HUES6 (cell line): ENCODE measurements at regions not wholly inside any gene's neighbourhood (a gene's known extent, or its start where the extent isn't known, plus 50 kb on each side); places are given as distances from the start of the nearest gene placed in this dataset.

ENCODE experiments used
- H3K27ac ChIP-seq: 2 replicates; pipeline ENCODE4 v1.7.0; 2013; ENCODE audit warnings: low read depth, mild to moderate bottlenecking, low read length, inconsistent platforms
- H3K27me3 ChIP-seq: 2 replicates; pipeline ENCODE4 v1.6.1; 2013; ENCODE audit warnings: low read length; ENCODE audit not compliant: control insufficient read depth, insufficient read depth
- H3K36me3 ChIP-seq: 2 replicates; pipeline ENCODE4 v1.6.1; 2013; ENCODE audit warnings: low read length; ENCODE audit not compliant: control insufficient read depth, insufficient read depth
- H3K4me1 ChIP-seq: 2 replicates; pipeline ENCODE4 v1.6.1; 2013; ENCODE audit warnings: low read length; ENCODE audit not compliant: control insufficient read depth, insufficient read depth
- H3K4me3 ChIP-seq: 2 replicates; pipeline ENCODE4 v1.5.1; 2013; ENCODE audit warnings: low read depth, low read length
- H3K9ac ChIP-seq: one replicate; pipeline ENCODE4 v1.6.1; 2013; ENCODE audit warnings: mild to moderate bottlenecking, low read length
- H3K9me3 ChIP-seq: 2 replicates; pipeline ENCODE4 v1.6.1; 2013; ENCODE audit warnings: low read depth, low read length; ENCODE audit not compliant: control insufficient read depth, insufficient read depth

DNA sequence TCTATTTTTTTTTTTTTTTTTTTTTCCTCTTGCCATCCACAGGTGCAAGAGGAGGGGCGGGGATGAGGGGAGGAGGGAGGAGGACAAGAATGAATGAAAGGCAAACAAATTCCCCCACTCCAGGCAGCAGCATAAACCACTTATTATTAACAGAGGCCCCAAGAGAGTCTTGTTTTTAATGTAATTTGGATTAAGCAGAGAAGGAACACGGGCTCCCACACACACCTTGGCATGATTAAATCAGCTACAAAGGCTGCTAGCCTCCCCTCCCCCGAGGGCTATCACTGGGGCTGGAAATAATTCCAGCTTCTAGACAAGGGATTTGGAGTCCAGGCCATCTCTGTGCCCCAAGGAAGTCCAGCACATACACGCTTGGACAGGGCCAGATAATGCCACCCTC lies 93.4 kb upstream of the DRD2 start:
- no peak overlapping the region for H3K27ac ChIP-seq
- H3K4me1 ChIP-seq, result peaks cover 13% of the 10 kb centered on the region
- H3K9ac ChIP-seq, result no peak overlapping the region
- H3K9me3 ChIP-seq, result no peaks in the 10 kb centered on the region
- H3K4me3 ChIP-seq, result no peak overlapping the region
- H3K36me3 ChIP-seq, result no peaks in the 10 kb centered on the region
- no peaks in the 10 kb centered on the region for H3K27me3 ChIP-seq

DNA sequence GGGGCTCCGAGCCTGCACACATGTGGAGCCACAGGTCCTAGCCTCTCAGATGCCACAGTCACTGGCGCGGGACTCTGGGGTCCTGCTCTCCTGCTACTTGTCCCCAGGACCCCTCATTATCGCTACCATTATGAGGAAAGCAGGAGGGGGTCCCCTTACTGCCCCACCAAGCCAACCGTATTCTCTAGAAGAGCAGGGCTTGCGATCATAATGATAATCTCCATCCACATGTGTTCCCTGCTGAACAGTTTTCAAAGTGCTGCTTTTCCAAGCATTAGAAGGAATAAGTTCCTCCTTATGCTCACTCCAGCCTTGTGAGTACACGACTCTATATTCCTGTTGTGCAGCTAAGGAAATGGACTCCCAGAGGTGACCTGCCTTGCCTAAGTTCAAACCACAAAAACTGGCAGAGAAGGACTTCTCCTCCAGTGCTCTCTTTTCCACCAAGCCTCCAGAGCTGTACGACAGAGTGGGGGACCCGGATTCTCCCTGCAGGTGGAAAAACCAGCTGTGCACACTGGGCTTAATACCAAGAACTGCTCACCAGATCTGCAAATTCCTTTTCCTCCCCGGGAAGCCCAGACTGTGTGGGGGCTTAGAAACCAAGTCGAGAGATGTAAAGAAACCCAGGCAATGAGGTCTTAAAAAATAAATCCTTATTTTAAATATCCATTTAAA lies 92.8 kb upstream of the DRD2 start:
- Histone ChIP-seq H3K9ac (no peak overlapping the region), H3K27me3 (no peaks in the 10 kb centered on the region), H3K4me3 (no peak overlapping the region), H3K4me1 (peaks cover 15% of the 10 kb centered on the region), H3K9me3 (no peaks in the 10 kb centered on the region), H3K27ac (no peak overlapping the region), H3K36me3 (no peaks in the 10 kb centered on the region)

DNA sequence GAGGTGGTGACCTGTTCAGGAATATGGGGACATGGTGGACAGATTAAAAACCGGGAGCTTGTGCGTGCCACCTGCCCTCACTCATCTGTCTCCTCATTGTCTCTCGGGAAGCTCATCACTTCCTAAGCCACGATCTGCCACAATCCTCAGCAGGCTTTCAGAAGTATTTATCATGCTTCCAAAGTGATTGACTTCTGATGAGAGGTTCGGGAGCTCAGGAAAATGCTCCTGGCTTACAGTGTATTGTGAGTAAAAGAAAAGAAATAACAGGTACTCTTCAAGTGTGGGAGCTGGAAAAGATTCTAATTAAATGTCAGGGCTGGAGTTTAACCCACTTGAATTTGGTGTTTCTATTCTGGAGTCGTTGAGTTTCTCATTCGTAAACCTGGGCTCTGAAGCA lies 91.9 kb upstream of the DRD2 start:
- peaks cover 23% of the 10 kb centered on the region for H3K4me1 ChIP-seq

DNA sequence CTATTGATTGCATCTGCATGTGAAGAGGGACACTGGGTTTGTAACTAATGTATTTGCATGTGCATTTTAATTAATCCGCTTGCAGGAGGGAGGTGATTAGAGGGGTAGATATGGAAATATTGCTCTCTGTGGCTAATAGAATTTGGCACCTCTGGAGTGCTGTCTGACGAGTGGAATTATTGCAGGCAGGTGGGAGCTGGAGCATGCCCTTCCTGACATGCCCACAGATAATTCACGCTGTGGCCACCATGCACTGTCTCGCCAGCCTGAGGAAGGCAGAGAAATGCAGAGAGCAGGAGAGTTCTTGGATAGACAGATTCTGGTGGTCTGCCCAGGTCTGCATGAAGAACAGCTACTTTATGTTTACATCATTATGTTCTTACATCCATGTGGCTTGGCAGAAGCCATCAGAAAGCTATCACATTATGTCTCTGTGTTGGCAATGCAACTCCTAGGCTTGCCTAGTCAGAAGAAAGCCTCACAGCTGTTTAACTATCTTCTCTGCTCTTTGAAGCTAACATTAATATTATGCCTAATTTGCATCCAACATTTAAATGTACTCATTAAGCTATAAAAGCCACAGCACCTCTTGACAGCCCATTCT lies 89.4 kb upstream of the DRD2 start:
- no peak overlapping the region for H3K27ac ChIP-seq
- H3K36me3 ChIP-seq, result no peaks in the 10 kb centered on the region
- H3K9ac ChIP-seq, result no peak overlapping the region
- no peaks in the 10 kb centered on the region for H3K9me3 ChIP-seq
- no peak overlapping the region for H3K4me3 ChIP-seq
- no peaks in the 10 kb centered on the region for H3K27me3 ChIP-seq
- H3K4me1 ChIP-seq, result peaks cover 29% of the 10 kb centered on the region

More for the DNA sequence above, 91.9 kb upstream of the DRD2 start:
- Histone ChIP-seq H3K27me3 (no peaks in the 10 kb centered on the region), H3K4me3 (no peak overlapping the region), H3K27ac (no peak overlapping the region), H3K36me3 (no peaks in the 10 kb centered on the region), H3K9me3 (no peaks in the 10 kb centered on the region), H3K9ac (no peak overlapping the region)

DNA sequence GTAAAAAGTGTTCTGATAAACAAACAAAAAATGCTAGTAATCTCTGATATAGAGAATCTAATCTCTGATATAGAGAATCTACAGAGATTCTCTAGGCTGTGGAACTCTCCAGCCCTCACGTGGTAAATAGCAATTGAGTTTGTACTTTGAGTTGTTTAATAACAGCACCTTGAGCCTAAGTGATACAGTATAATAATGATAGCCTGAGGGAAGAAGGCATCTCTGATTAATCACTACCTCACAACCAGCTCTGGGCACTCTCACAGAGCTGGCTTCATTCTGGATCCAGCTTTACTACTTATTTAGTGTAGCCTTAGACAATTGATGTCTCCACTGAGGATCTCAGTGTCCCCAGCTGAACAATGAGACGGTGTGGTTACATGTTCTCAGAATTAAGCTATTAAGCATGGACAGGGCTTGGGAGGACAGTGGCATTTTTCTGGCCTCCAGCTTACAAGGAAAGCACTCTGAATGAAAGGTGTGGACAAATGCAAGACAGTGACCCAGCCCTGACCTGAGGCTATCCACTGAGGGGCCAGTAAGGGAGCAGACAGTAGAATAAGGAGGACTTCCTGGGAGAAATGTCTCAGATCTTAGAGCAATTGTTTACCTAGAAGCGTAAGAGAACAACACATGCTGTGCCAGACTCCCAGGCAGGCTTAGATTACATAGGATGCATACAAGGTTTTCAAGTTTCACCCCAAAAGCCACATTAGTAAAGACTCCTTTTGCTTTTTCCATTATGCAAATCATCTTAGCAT lies 88.7 kb upstream of the DRD2 start:
- Histone ChIP-seq H3K4me3 (no peak overlapping the region), H3K9ac (no peak overlapping the region), H3K9me3 (no peaks in the 10 kb centered on the region), H3K36me3 (no peaks in the 10 kb centered on the region), H3K27me3 (no peaks in the 10 kb centered on the region), H3K4me1 (peaks cover 29% of the 10 kb centered on the region), H3K27ac (no peak overlapping the region)

DNA sequence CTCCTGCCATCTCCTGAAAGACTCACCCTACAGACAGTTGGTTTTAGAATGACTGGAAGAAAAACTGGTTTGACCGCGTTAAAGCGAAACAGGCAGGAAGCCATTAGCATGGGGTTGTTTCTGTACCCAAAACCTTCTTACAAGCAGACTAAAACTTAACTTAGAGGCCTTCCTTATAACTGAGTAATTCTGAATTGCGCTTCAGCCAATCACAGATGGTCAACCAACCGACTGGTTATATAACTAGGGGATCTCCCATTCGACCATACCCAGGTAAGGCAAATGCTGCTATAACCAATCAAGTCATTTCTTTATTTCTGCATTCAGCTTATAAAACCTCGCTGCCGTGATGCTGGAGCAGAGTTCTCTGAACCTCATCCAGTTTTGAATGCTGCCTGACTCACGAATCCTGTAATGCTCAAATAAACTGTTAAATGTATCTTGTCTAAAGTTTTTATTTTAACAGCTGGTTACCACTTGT lies 87.8 kb upstream of the DRD2 start:
- H3K4me3 ChIP-seq, result no peak overlapping the region
- no peaks in the 10 kb centered on the region for H3K9me3 ChIP-seq
- H3K27me3 ChIP-seq, result no peaks in the 10 kb centered on the region
- H3K4me1 ChIP-seq, result peaks cover 29% of the 10 kb centered on the region
- no peak overlapping the region for H3K27ac ChIP-seq
- H3K36me3 ChIP-seq, result no peaks in the 10 kb centered on the region
- no peak overlapping the region for H3K9ac ChIP-seq

DNA sequence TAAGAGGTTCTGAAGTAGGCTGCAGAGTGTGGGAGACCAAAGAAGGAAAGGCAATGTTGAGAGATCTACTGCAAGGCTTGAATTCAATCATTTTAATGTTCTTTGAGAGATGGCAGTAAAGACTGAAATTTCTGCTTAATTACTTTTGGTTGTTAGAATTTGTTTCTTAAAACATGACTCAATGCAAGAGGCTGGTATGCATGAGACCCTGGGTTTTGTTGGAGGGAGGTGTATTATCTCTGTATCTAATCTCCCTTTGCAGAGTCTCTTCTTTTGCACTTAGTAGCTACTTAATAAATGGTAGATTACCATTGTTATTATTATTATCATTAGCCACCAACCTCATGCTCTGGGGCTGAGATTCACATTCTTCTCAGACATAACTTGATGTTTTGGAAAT lies 87.4 kb upstream of the DRD2 start:
- Histone ChIP-seq H3K4me1 (peaks cover 29% of the 10 kb centered on the region), H3K36me3 (no peaks in the 10 kb centered on the region), H3K9ac (no peak overlapping the region), H3K27me3 (no peaks in the 10 kb centered on the region), H3K9me3 (no peaks in the 10 kb centered on the region), H3K4me3 (no peak overlapping the region), H3K27ac (no peak overlapping the region)

DNA sequence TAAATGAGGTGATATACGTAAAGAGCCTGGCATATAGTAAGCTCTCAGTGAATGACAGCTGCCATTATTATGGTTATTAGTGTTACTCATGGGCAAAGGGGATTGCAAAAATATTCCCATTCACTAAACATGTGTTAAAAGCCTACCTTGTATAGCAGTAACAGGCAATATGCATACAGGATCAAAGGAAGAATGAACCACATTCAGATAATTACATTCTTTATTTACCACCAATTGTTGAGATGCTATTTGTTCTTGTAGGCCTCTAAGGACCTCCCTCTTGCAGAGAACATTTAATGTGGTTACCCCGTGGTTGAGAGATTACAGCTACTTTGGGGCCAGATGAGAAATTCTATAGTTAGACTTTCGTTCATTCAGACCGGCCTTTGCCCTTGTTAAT lies 82.7 kb upstream of the DRD2 start:
- no peak overlapping the region for H3K9ac ChIP-seq

DNA sequence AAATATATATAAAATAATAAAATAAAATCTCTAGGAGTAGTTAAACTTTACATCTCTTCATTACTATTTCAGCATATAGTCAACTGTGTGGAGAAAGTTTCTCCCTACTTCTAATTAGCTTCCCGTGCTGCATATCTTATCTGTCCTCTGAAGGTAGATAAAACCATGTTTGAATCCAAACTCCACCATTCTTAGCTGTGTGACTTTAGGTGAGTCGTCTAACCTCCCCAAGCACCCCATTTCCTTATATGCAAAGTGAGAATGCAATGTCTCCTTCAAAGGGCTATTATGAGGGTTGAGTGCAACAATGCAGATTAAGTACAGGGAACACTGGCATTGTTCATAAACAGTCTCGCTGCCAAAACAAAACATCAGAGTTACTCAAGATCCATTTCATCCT lies 80.8 kb upstream of the DRD2 start:
- Histone ChIP-seq H3K27me3 (no peaks in the 10 kb centered on the region), H3K9ac (no peak overlapping the region), H3K9me3 (no peaks in the 10 kb centered on the region), H3K4me1 (peaks cover 20% of the 10 kb centered on the region; the same call in 1 of the 2 replicates), H3K4me3 (no peak overlapping the region), H3K36me3 (no peaks in the 10 kb centered on the region), H3K27ac (no peak overlapping the region)

More for the DNA sequence above, 82.7 kb upstream of the DRD2 start:
- H3K4me3 ChIP-seq, result no peak overlapping the region
- no peaks in the 10 kb centered on the region for H3K27me3 ChIP-seq
- H3K27ac ChIP-seq, result no peak overlapping the region
- no peaks in the 10 kb centered on the region for H3K36me3 ChIP-seq
- no peaks in the 10 kb centered on the region for H3K9me3 ChIP-seq
- H3K4me1 ChIP-seq, result peaks cover 27% of the 10 kb centered on the region

DNA sequence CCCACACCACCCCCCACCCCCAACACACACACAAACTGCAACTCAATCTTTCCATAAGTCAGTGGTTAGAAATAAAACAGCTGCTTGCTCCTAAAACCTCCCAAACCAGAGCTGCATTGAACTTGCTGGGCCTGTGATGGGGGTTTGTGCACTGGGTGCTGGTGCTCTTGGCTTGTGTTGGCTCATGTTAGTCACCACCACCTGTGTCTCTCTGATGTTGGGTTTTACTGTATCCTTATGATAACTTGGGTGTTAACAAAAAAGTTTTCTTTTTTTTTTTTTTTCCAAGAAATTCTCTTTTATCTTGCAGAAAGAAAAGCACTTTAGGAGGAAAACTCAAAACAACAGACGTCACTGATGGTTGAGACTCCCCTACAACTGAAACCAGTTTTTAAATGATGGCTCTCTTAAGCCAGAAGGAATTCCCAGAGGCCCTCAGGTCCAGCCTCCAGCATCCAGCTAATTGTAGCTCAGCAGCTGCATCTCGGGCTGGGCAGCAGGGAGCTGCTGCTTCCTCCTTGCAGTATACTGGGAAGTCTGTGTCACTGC lies 79.9 kb upstream of the DRD2 start:
- Histone ChIP-seq H3K4me3 (no peak overlapping the region), H3K9ac (no peak overlapping the region), H3K4me1 (peaks cover 20% of the 10 kb centered on the region; the same call in 1 of the 2 replicates), H3K9me3 (no peaks in the 10 kb centered on the region), H3K27me3 (no peaks in the 10 kb centered on the region), H3K36me3 (no peaks in the 10 kb centered on the region), H3K27ac (no peak overlapping the region)

DNA sequence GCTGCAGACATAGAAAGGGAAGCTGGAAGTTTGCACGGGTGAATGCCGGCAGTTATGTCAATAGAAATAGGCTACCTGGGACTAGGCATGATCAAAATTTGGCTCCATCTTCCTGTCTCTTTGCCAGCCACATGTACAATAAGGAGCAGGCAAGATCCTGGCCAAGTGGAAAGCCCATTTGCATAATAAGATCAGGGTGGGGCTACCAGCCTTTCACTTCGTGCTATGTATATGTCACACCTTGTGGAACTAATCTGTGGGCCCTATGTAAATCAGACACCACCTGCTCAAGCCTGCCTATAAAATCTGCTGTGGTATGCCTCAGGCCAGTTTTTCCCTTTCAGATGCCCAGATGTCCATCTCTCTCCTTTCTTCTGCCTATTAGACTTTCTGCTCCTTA lies 79.3 kb upstream of the DRD2 start:
- Histone ChIP-seq H3K27me3 (no peaks in the 10 kb centered on the region), H3K9me3 (no peaks in the 10 kb centered on the region), H3K4me3 (no peak overlapping the region), H3K4me1 (peaks cover 20% of the 10 kb centered on the region; the same call in 1 of the 2 replicates), H3K36me3 (no peaks in the 10 kb centered on the region), H3K27ac (no peak overlapping the region), H3K9ac (no peak overlapping the region)
